Peyer's patch (tissue), 4 donors: ENCODE measurements at regions not wholly inside any gene's neighbourhood (a gene's known extent, or its start where the extent isn't known, plus 50 kb on each side); places are given as distances from the start of the nearest gene placed in this dataset.

Source experiments
- DNase-seq, 3 donors: peaks; one replicate each; pipeline ENCODE4 v3.0.0-alpha.2; 2017 to 2019
- H3K27ac ChIP-seq, 4 donors: fragments of 200-600 bp; sonication (generic); one replicate each; pipeline ENCODE4 v1.5.1; 2016 to 2019
- H3K27me3 ChIP-seq, 2 donors: fragments of 200-600 bp; sonication (generic); one replicate each; pipeline ENCODE4 v1.5.1; 2019
- H3K36me3 ChIP-seq, 3 donors: fragments of 200-600 bp; sonication (generic); one replicate each; pipeline ENCODE4 v1.5.1; 2016 to 2019
- H3K4me1 ChIP-seq, 4 donors: fragments of 200-600 bp; sonication (generic); one replicate each; pipeline ENCODE4 v1.5.1; 2016 to 2019
- H3K4me3 ChIP-seq, 4 donors: fragments of 200-600 bp; sonication (generic); 1 replicate in 3 of 4; 2 replicates in 1 of 4; pipeline ENCODE4 v1.5.1; 2016 to 2019; ENCODE audit warnings: mild to moderate bottlenecking in 1 of 4
- H3K9me3 ChIP-seq, 4 donors: fragments of 200-600 bp; sonication (generic); one replicate each; pipeline ENCODE4 v1.5.1; 2016 to 2019; ENCODE audit warnings: mild to moderate bottlenecking in 1 of 4
- CTCF ChIP-seq, 6 experiments: fragments of 450-650 bp in 4 of 6; fragments of 200-600 bp in 2 of 6; sonication (generic) in 1 of 6; IDR thresholded peaks; one replicate each; pipeline ENCODE4 v1.5.1; 2017 to 2019; ENCODE audit warnings: antibody characterized with exemption in 6 of 6, mild to moderate bottlenecking in 3 of 6, moderate library complexity in 1 of 6
- POLR2A ChIP-seq, 2 donors: fragments of 450-650 bp; IDR thresholded peaks; one replicate each; pipeline ENCODE4 v1.5.1; 2017; ENCODE audit warnings: antibody characterized with exemption in 2 of 2, mild to moderate bottlenecking in 2 of 2, moderate library complexity in 2 of 2

- H3K27ac ChIP-seq, result no peak overlapping the region
- no peaks in the 10 kb centered on the region for H3K27me3 ChIP-seq
- H3K4me3 ChIP-seq, result no peak overlapping the region
- TF ChIP-seq CTCF (IDR thresholded peaks at IDR 0.05), result no peak
- no peaks in the 10 kb centered on the region for H3K36me3 ChIP-seq
- no peaks in the 10 kb centered on the region for H3K4me1 ChIP-seq
- H3K9me3 ChIP-seq, result peaks cover 0 to 5% (median 0%) of the 10 kb centered on the region in 4 donors
- no peak for DNase-seq
Measured at GRCh38 chr16:88323041-88323440, 59.7 kb upstream of the ZNF469 start.

DNA sequence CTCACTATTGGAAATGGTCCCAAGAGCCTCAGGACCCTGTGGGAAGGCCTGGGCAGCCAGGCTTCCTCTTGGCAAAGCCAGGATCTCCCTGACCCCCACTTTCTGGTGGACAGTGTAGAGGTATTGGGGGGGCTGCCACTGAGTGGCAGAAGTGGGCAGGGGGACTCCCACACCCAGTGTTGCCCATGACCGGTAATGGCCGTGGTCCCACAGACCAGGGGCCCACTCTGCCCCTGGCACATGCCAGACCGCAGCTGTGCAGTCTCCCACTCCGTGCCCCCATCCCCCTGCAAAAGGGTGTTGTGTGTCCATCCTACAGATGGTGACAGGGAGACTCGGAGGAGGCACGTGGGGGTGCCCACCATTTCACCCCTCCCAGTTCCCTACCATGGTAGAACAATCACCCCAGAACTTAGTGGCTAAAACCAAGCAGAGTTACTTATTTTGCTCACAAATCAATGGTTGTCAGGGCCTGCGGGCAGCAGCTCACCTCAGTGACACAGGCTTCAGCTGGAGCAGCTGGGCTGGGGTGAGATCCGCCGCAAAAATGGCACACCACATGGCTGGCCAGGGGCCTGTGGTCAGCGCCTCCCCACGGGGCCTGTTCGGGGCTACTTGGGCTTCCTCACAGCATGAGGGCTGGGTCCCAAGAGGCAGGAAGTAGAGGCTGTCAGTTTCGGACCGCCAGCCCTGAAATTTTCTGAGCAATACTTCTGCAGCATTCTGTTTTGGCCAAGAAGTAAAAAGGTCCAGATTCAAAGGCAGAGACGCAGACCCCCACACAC is 59.0 kb upstream of the ZNF469 start:
- Histone ChIP-seq H3K27me3 (no peaks in the 10 kb centered on the region), H3K36me3 (no peaks in the 10 kb centered on the region)
- no peak for DNase-seq

DNA sequence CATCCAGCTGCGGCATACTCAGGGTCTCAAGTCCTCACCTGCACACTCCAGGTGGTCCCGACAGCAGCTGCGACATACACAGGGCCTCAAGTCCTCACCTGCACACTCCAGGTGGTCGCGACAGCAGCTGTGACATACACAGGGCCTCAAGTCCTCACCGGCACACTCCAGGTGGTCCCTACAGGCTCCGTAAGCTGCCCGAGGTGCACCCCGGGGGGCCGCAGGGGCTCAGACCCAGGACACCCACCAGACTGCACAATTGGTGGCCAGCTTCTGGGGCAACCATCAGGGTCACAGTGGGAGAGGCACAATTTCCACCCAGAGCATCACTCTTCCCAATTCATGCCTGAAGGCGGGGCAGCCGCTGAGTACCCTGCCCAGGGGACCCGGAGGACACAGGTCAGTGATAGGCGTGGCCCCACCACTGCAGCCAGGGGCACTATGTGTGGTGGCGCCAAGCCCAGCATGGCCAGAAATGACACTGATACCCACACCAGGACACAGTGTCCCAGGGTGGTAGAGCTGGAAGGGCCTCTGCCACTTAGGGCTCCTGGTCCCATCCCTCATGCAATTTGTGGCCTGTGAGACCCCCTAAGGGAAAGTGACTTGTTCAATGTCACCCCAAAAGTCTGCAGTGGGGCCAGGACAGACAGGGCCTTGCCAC is 57.5 kb upstream of the ZNF469 start:
- TF ChIP-seq POLR2A (IDR thresholded peaks at IDR 0.05) (no peak), CTCF (IDR thresholded peaks at IDR 0.05) (no peak)
- Histone ChIP-seq H3K27me3 (no peaks in the 10 kb centered on the region), H3K27ac (no peak overlapping the region), H3K36me3 (no peaks in the 10 kb centered on the region), H3K4me1 (no peaks in the 10 kb centered on the region), H3K9me3 (peaks cover 0 to 5% (median 0%) of the 10 kb centered on the region in 4 donors), H3K4me3 (no peak overlapping the region)
- DNase-seq, result no peak

More for the DNA sequence above, 59.0 kb upstream of the ZNF469 start:
- TF ChIP-seq CTCF (IDR thresholded peaks at IDR 0.05) (no peak), POLR2A (IDR thresholded peaks at IDR 0.05) (no peak)
- Histone ChIP-seq H3K9me3 (peaks cover 0 to 5% (median 0%) of the 10 kb centered on the region in 4 donors), H3K4me3 (no peak overlapping the region), H3K27ac (no peak overlapping the region), H3K4me1 (no peaks in the 10 kb centered on the region)

GRCh38 chr16:88325976-88326375 is 56.8 kb upstream of the ZNF469 start:
- Histone ChIP-seq H3K4me3 (no peak overlapping the region), H3K27ac (no peak overlapping the region), H3K4me1 (no peaks in the 10 kb centered on the region), H3K27me3 (no peaks in the 10 kb centered on the region), H3K36me3 (no peaks in the 10 kb centered on the region), H3K9me3 (peaks cover 0 to 1% (median 0%) of the 10 kb centered on the region in 4 donors)
- no peak for DNase-seq
- TF ChIP-seq POLR2A (IDR thresholded peaks at IDR 0.05), result no peak
- TF ChIP-seq CTCF (IDR thresholded peaks at IDR 0.05), result no peak

- no peaks in the 10 kb centered on the region for H3K27me3 ChIP-seq
- no peak for TF ChIP-seq CTCF (IDR thresholded peaks at IDR 0.05)
- no peak for TF ChIP-seq POLR2A (IDR thresholded peaks at IDR 0.05)
- no peak for DNase-seq
Measured at GRCh38 chr16:88326611-88327485, 55.9 kb upstream of the ZNF469 start.

More at GRCh38 chr16:88326611-88327485, 55.9 kb upstream of the ZNF469 start:
- Histone ChIP-seq H3K9me3 (no peaks in the 10 kb centered on the region), H3K36me3 (no peaks in the 10 kb centered on the region), H3K4me1 (no peaks in the 10 kb centered on the region), H3K4me3 (no peak overlapping the region), H3K27ac (no peak overlapping the region)
